HG02623 (cell line): ENCODE measurements at regions not wholly inside any gene's neighbourhood (a gene's known extent, or its start where the extent isn't known, plus 50 kb on each side); places are given as distances from the start of the nearest gene placed in this dataset.
"Not testable (repeated sequence)": the region's sequence is repeated elsewhere in the genome, so short reads cannot be mapped to it uniquely, and the experiment has no call there.

ENCODE experiments used
- ATAC-seq: cut with Tn5 transposase; IDR thresholded peaks from one replicate; pipeline ENCODE4 v1.9.1; 2021; ENCODE audit warnings: moderate library complexity; ENCODE audit not compliant: unreplicated experiment

GRCh38 chr4:158313566-158313965, 103.3 kb downstream of the TMEM144 start:
- no peak for ATAC-seq

GRCh38 chr4:158314756-158315487, 104.6 kb downstream of the TMEM144 start:
- ATAC-seq, result no peak

GRCh38 chr4:158315706-158316105, 105.4 kb downstream of the TMEM144 start:
- ATAC-seq, result no peak

- ATAC-seq, result peak; percentile 71
Observed at GRCh38 chr4:158316264-158316663, 106.0 kb downstream of the TMEM144 start.

- ATAC-seq, result no peak
Observed at GRCh38 chr4:158319880-158320279, 109.6 kb downstream of the TMEM144 start.

- no peak for ATAC-seq
Observed at GRCh38 chr4:158322109-158322508, 111.8 kb downstream of the TMEM144 start.

GRCh38 chr4:158327525-158327924, 117.2 kb downstream of the TMEM144 start:
- ATAC-seq, result no peak

GRCh38 chr4:158331863-158332262, 121.6 kb downstream of the TMEM144 start:
- no peak for ATAC-seq

GRCh38 chr4:158333820-158334219, 123.5 kb downstream of the TMEM144 start:
- ATAC-seq, result no peak

- no peak for ATAC-seq
Observed at GRCh38 chr4:158341896-158342295, 131.6 kb downstream of the TMEM144 start.

GRCh38 chr4:158346576-158346975, 136.3 kb downstream of the TMEM144 start:
- ATAC-seq, result no peak

- no peak for ATAC-seq
Observed at GRCh38 chr4:158347556-158347955, 137.3 kb downstream of the TMEM144 start.

GRCh38 chr4:158350161-158350560, 139.9 kb downstream of the TMEM144 start:
- no peak for ATAC-seq

GRCh38 chr4:158353541-158354304, 143.4 kb downstream of the TMEM144 start:
- ATAC-seq, result no peak

GRCh38 chr4:158356301-158356700, 146.0 kb downstream of the TMEM144 start:
- ATAC-seq, result no peak

- not testable (repeated sequence) for ATAC-seq
Observed at GRCh38 chr4:158367932-158368441, 153.7 kb upstream of the RXFP1 start.

GRCh38 chr4:158371158-158371557, 150.5 kb upstream of the RXFP1 start:
- no peak for ATAC-seq

GRCh38 chr4:158374318-158374717, 147.4 kb upstream of the RXFP1 start:
- no peak for ATAC-seq

- no peak for ATAC-seq
Observed at GRCh38 chr4:158376106-158376840, 145.4 kb upstream of the RXFP1 start.

- ATAC-seq, result no peak
Observed at GRCh38 chr4:158384414-158384813, 137.3 kb upstream of the RXFP1 start.

GRCh38 chr4:158395343-158395742, 126.3 kb upstream of the RXFP1 start:
- no peak for ATAC-seq
